ENCODE measurements at regions not wholly inside any gene's neighbourhood (a gene's known extent, or its start where the extent isn't known, plus 50 kb on each side); places are given as distances from the start of the nearest gene placed in this dataset.
"Not testable (repeated sequence)": the region's sequence is repeated elsewhere in the genome, so short reads cannot be mapped to it uniquely, and the experiment has no call there.

DNA sequence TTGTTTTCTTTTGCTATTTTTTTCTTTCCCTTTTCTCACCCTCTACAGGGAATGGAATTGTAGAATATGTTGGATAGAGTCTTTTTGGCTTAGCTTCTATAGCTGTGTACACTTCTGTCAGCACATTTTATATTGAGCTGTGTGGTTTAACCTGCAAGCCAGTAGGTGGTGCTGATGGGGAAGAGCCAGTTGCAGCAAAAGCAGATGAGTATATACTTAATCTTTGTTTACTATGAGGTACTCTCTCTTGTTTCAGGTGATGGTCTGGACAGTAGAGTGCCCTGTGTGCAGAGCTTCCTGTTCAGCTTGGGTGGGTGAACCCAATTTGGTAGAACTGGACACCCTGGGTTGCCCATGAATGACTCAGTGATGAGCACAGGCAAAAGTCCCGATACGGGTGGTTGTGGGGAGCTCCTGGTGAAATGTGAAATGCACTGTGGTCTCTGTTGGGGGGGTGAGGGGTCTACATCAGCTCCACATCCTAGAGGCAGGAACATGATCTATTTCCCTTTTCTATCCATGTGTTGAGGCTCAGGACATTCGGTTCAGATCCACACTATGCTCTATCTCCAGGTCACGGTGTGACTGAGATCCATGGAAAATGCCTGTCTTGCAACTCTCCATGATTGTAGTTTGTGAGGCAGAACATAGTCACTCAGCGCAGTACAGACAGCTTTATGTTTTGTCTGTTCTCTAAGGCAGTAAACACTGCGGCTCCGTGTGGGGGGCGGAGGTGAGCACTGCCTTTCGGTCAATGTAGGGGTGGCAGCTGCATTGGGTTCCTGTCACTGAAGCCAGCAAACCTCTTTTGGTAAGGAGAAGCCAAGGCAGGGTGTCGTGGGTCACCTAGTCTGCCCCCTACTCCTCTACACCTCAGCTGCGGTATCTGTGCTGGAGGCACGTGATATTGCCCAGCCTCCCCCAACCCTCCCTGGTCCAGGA, 353.2 kb downstream of the PRR16 start:
- 0 out of 6 replicates have a peak, but pooled peaks of 1 of the 2 experiments have one; percentile 42 for ATAC-seq
- no peak overlapping the region for H3K27ac ChIP-seq
- 71% methylated on average over 12 of the region's 12 CpGs for WGBS (ENCODE audit: missing lambda C conversion rate)
- no peak for TF ChIP-seq FOSL2 (IDR thresholded peaks at IDR 0.05)
- TF ChIP-seq FOSL2 (CRISPR knock-in tag; IDR thresholded peaks at IDR 0.05) = no peak
- TF ChIP-seq MYC (IDR thresholded peaks at IDR 0.05; ENCODE audit: borderline replicate concordance, low read length) = no peak
- no peak for TF ChIP-seq POLR2A (IDR thresholded peaks at IDR 0.05; ENCODE audit: low read length)
- peak in 1 of 2 experiments; percentile 32; a peak in 2 of 5 replicates for TF ChIP-seq RAD21 (conservative IDR thresholded peaks at IDR 0.05 in 1 of 2, IDR thresholded peaks at IDR 0.05 in 1 of 2)
- TF ChIP-seq CTCF (IDR thresholded peaks at IDR 0.05) = no peak
- TF ChIP-seq HDAC2 (IDR thresholded peaks at IDR 0.05) = no peak
- no peak for TF ChIP-seq FOSB (CRISPR knock-in tag; IDR thresholded peaks at IDR 0.05)
- TF ChIP-seq ESRRA (IDR thresholded peaks at IDR 0.05; ENCODE audit: borderline replicate concordance, low read length) = no peak
- no peak for TF ChIP-seq GATA3 (IDR thresholded peaks at IDR 0.05; ENCODE audit: borderline replicate concordance)
- no peak for FAIRE-seq
- peaks cover 5% of the 10 kb centered on the region; the same call in 1 of the 3 replicates for H3K9me3 ChIP-seq
- H3K4me2 ChIP-seq = no peak overlapping the region
- no peak overlapping the region for H3K4me3 ChIP-seq
- POLR2A ChIA-PET = no interaction called here
- peak in 1 of 2 experiments; percentile 9 for DNase-seq (ENCODE audit: low read depth in 1 of 2, low spot score in 1 of 2)
- no peaks in the 10 kb centered on the region for H3K4me1 ChIP-seq
- CTCF ChIA-PET = interaction anchor here (0.6 to 2.6 kb wide), 5 partner anchors 10 to 1132 kb away, joined by 3 to 13 read pairs (median 4); no protein-coding TSS in a partner anchor

GRCh38 chr5:120818128-120818527, 354.0 kb downstream of the PRR16 start:
- ATAC-seq = no peak; a peak in 1 of 6 replicates
- Histone ChIP-seq H3K9me3 (peaks cover 5% of the 10 kb centered on the region; the same call in 1 of the 3 replicates), H3K4me3 (no peak overlapping the region), H3K27ac (no peak overlapping the region), H3K4me1 (no peaks in the 10 kb centered on the region), H3K4me2 (no peak overlapping the region)
- POLR2A ChIA-PET = no interaction called here
- FAIRE-seq = no peak
- WGBS (ENCODE audit: missing lambda C conversion rate) = 43% methylated on average over 6 of the region's 6 CpGs
- TF ChIP-seq, protein P1, sequence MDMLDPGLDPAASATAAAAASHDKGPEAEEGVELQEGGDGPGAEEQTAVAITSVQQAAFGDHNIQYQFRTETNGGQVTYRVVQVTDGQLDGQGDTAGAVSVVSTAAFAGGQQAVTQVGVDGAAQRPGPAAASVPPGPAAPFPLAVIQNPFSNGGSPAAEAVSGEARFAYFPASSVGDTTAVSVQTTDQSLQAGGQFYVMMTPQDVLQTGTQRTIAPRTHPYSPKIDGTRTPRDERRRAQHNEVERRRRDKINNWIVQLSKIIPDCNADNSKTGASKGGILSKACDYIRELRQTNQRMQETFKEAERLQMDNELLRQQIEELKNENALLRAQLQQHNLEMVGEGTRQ (IDR thresholded peaks at IDR 0.05) = no peak
- no peak for DNase-seq (ENCODE audit: low read depth in 1 of 2, low spot score in 1 of 2)
- CTCF ChIA-PET = interaction anchor here (1.4 to 2.6 kb wide), 3 partner anchors 11 to 1131 kb away, joined by 4 to 13 read pairs (median 12); no protein-coding TSS in a partner anchor

GRCh38 chr5:120823328-120823727, 359.2 kb downstream of the PRR16 start:
- H3K4me2 ChIP-seq = no peak overlapping the region
- no peaks in the 10 kb centered on the region for H3K9me3 ChIP-seq
- ATAC-seq = no peak
- H3K27ac ChIP-seq = no peak overlapping the region
- ChIA-PET CTCF (no interaction called here), POLR2A (no interaction called here)
- no peak for DNase-seq (ENCODE audit: low read depth in 1 of 2, low spot score in 1 of 2)
- no peak overlapping the region for H3K4me3 ChIP-seq
- H3K4me1 ChIP-seq = no peaks in the 10 kb centered on the region
- FAIRE-seq = no peak
- WGBS (ENCODE audit: missing lambda C conversion rate) = 94% methylated on average over 1 of the region's 1 CpG
- no peak for TF ChIP-seq FOSL2 (IDR thresholded peaks at IDR 0.05)
- peak; percentile 51 for TF ChIP-seq FOSL2 (CRISPR knock-in tag; IDR thresholded peaks at IDR 0.05)
- no peak for TF ChIP-seq NPAS2 (CRISPR knock-in tag; IDR thresholded peaks at IDR 0.05; ENCODE audit: borderline replicate concordance)

DNA sequence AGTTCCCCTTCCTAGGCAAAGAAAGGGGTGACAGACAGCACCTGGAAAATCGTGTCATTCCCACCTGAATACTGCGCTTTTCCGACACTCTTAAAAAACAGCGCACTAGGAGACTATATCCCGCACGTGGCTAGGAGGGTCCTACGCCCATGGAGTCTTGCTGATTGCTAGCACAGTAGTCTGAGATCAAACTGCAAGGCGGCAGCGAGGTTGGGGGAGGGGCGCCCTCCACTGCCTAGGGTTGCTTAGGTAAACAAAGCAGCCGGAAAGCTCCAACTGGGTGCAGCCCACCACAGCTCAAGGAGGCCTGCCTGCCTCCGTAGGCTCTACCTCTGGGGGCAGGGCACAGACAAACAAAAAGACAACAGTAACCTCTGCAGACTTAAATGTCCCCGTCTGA, 367.5 kb downstream of the PRR16 start:
- DNase-seq (ENCODE audit: low read depth in 1 of 2, low spot score in 1 of 2); CTCF ChIA-PET; H3K9me3 ChIP-seq; ATAC-seq; H3K4me2 ChIP-seq; POLR2A ChIA-PET; H3K4me3 ChIP-seq; FAIRE-seq; H3K27ac ChIP-seq; H3K4me1 ChIP-seq: not testable (repeated sequence)
- 63% methylated on average over 12 of the region's 13 CpGs for whole genome bisulfite sequencing (ENCODE audit: missing lambda C conversion rate)

- POLR2A ChIA-PET = no interaction called here
- ATAC-seq (no peak), DNase-seq (ENCODE audit: low read depth in 1 of 2, low spot score in 1 of 2) (no peak), FAIRE-seq (no peak)
- no peak overlapping the region for H3K4me2 ChIP-seq
- H3K27ac ChIP-seq = no peak overlapping the region
- CTCF ChIA-PET = no interaction called here
- H3K9me3 ChIP-seq = no peaks in the 10 kb centered on the region
- no peaks in the 10 kb centered on the region for H3K4me1 ChIP-seq
- H3K4me3 ChIP-seq = no peak overlapping the region
- TF ChIP-seq HOXB13 (CRISPR knock-in tag; IDR thresholded peaks at IDR 0.05; ENCODE audit: low read depth) (no peak), POLR2AphosphoS2 (conservative IDR thresholded peaks at IDR 0.05; ENCODE audit: low read length) (no peak), CTCF (IDR thresholded peaks at IDR 0.05) (no peak), NR3C1 (IDR thresholded peaks at IDR 0.05) (no peak), REST (IDR thresholded peaks at IDR 0.05) (no peak), HEYL (CRISPR knock-in tag; IDR thresholded peaks at IDR 0.05) (no peak)
Measured at GRCh38 chr5:120841830-120842229, 377.7 kb downstream of the PRR16 start.
